Body of pancreas (tissue), 4 donors: ENCODE measurements at regions not wholly inside any gene's neighbourhood (a gene's known extent, or its start where the extent isn't known, plus 50 kb on each side); places are given as distances from the start of the nearest gene placed in this dataset.
A peak's percentile ranks its signal among the peaks of the same experiment; 100 is the strongest.

Source experiments
- ATAC-seq: fragments of 150-250 bp; one replicate; pipeline ENCODE4 v1.9.1; 2016
- DNase-seq, 4 donors: peaks; one replicate each; pipeline ENCODE4 v3.0.0-alpha.2; 2019
- H3K27ac ChIP-seq, 4 donors: fragments of 200-600 bp; sonication (generic); 1 replicate in 3 of 4; 2 replicates in 1 of 4; pipeline versions ENCODE4 v1.5.1 to v1.6.1; 2016 to 2019; ENCODE audit warnings: mild to moderate bottlenecking in 1 of 4, mixed read lengths in 1 of 4, moderate library complexity in 1 of 4
- H3K27me3 ChIP-seq, 2 donors: fragments of 200-600 bp; sonication (generic); one replicate each; pipeline ENCODE4 v1.6.0; 2016; ENCODE audit warnings: mild to moderate bottlenecking in 1 of 2
- H3K36me3 ChIP-seq, 2 donors: fragments of 200-600 bp; sonication (generic); replicated peaks in 1 of 2; 2 replicates each; pipeline ENCODE4 v1.5.1; 2016; ENCODE audit warnings: low read depth in 2 of 2; ENCODE audit not compliant: insufficient read depth in 1 of 2
- H3K4me1 ChIP-seq: fragments of 200-600 bp; sonication (generic); one replicate; pipeline ENCODE4 v1.6.0; 2016
- H3K4me3 ChIP-seq, 2 donors: fragments of 200-600 bp; sonication (generic); 1 replicate in 1 of 2; 2 replicates in 1 of 2; pipeline ENCODE4 v1.5.1; 2016 to 2019
- H3K9me3 ChIP-seq, 3 donors: fragments of 200-600 bp; sonication (generic); 1 replicate in 2 of 3; 2 replicates in 1 of 3; pipeline ENCODE4 v1.5.1; 2016
- CTCF ChIP-seq, 7 experiments: fragments of 450-650 bp in 4 of 7; fragments of 200-600 bp in 3 of 7; sonication (generic) in 3 of 7; IDR thresholded peaks; one replicate each; pipeline ENCODE4 v1.5.1; 2016 to 2019; ENCODE audit warnings: antibody characterized with exemption in 7 of 7
- POLR2A ChIP-seq, 3 donors: fragments of 450-650 bp; IDR thresholded peaks; one replicate each; pipeline ENCODE4 v1.6.1; 2016; ENCODE audit warnings: antibody characterized with exemption in 3 of 3, mild to moderate bottlenecking in 2 of 3
- WGBS, 2 donors: methylation state at CpG; one replicate each; pipeline ENCODE4 v1.1.5; 2017; 5-methylcytosine and 5-hydroxymethylcytosine counted together
- intact Hi-C: fragments of 100-400 bp; cut with DNase I; formaldehyde crosslinking; loops from one replicate; pipeline ENCODE4 v1.15.1; 2023

- Histone ChIP-seq H3K9me3 (no peaks in the 10 kb centered on the region), H3K36me3 (no peaks in the 10 kb centered on the region), H3K4me1 (peaks cover 18% of the 10 kb centered on the region), H3K4me3 (no peak overlapping the region), H3K27me3 (no peaks in the 10 kb centered on the region), H3K27ac (peak overlapping the region; percentile 62 to 78 (median 66))
- WGBS, 2 donors, result 37 to 43% methylated on average over 12 to 13 of the region's 13 CpGs
- TF ChIP-seq POLR2A (IDR thresholded peaks at IDR 0.05) (peak in 1 of 3 donors; percentile 3), CTCF (IDR thresholded peaks at IDR 0.05) (peak in 3 of 7 experiments; percentile 17 to 22 (median 20))
- DNase-seq (peak; percentile 56 to 82 (median 73)), ATAC-seq (peak; percentile 72)
- intact Hi-C loops, result no loop called here
Measured at GRCh38 chr1:232378266-232379062, 251.5 kb downstream of the SIPA1L2 start.

GRCh38 chr1:232377494-232377770, 252.5 kb downstream of the SIPA1L2 start:
- Histone ChIP-seq H3K27me3 (no peaks in the 10 kb centered on the region), H3K36me3 (no peaks in the 10 kb centered on the region), H3K4me1 (peaks cover 18% of the 10 kb centered on the region), H3K27ac (no peak overlapping the region), H3K4me3 (no peak overlapping the region), H3K9me3 (no peaks in the 10 kb centered on the region)
- peak; percentile 19 to 54 (median 30) for DNase-seq
- WGBS, 2 donors, result 39 to 51% methylated on average over 3 of the region's 3 CpGs
- intact Hi-C loops, result no loop called here
- peak; percentile 27 for ATAC-seq
- TF ChIP-seq POLR2A (IDR thresholded peaks at IDR 0.05) (no peak), CTCF (IDR thresholded peaks at IDR 0.05) (no peak)

GRCh38 chr1:232376632-232377493, 253.1 kb downstream of the SIPA1L2 start:
- ATAC-seq, result no peak
- no peaks in the 10 kb centered on the region for H3K9me3 ChIP-seq
- intact Hi-C loops, result no loop called here
- peaks cover 18% of the 10 kb centered on the region for H3K4me1 ChIP-seq
- DNase-seq, result no peak
- H3K27ac ChIP-seq, result no peak overlapping the region
- H3K27me3 ChIP-seq, result no peaks in the 10 kb centered on the region
- TF ChIP-seq CTCF (IDR thresholded peaks at IDR 0.05) (no peak), POLR2A (IDR thresholded peaks at IDR 0.05) (no peak)
- no peaks in the 10 kb centered on the region for H3K36me3 ChIP-seq
- no peak overlapping the region for H3K4me3 ChIP-seq
- 89 to 90% methylated on average over 12 to 16 of the region's 16 CpGs for WGBS, 2 donors

- H3K27me3 ChIP-seq, result no peaks in the 10 kb centered on the region
- H3K9me3 ChIP-seq, result no peaks in the 10 kb centered on the region
- ATAC-seq (no peak), DNase-seq (no peak)
- intact Hi-C loops, result no loop called here
- WGBS, 2 donors, result 78 to 79% methylated on average over 8 to 11 of the region's 11 CpGs
- no peaks in the 10 kb centered on the region for H3K36me3 ChIP-seq
- H3K27ac ChIP-seq, result no peak overlapping the region
- H3K4me1 ChIP-seq, result peaks cover 2% of the 10 kb centered on the region
- H3K4me3 ChIP-seq, result no peak overlapping the region
- no peak for TF ChIP-seq POLR2A (IDR thresholded peaks at IDR 0.05)
- TF ChIP-seq CTCF (IDR thresholded peaks at IDR 0.05), result no peak
Measured at GRCh38 chr1:232372841-232373440, 257.0 kb downstream of the SIPA1L2 start.
